ENCODE measurements at regions not wholly inside any gene's neighbourhood (a gene's known extent, or its start where the extent isn't known, plus 50 kb on each side); places are given as distances from the start of the nearest gene placed in this dataset.

DNA sequence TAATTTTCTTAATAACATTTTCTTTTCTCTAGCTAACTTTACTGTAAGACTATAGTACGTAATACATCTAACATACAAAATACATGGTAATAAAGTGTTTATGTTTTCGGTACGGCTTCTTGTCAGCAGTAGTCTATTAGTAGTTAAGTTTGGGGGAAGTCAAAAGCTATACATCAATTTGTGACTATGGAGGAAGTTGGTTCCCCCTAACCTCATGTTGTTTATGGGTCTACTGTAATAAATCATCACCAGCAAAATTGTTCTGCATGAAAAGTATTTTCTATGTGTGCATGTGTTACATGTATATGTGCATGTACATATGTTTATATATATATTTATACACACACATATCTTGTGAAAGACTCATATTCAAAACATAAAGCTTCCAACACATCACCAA is 303.0 kb downstream of the TRIB2 start:
- DNase-seq, result no peak

DNA sequence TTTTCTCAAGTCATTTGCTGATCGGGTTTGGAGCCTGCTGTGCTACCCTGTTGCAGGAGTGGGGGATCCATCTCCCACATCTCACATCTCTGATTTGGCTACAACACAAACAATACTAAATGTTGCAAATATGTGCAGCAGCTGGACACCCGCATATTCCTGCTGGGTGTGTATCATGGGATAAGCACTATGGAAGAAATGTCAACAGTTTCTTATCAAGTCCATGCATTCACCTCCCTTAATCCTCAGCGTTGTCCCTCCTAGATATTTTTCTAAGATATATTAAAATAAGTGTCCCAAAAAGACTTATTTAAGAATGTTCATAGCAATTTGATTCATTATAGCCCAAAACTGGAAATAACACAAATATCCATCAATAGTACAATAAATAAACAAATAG is 303.7 kb downstream of the TRIB2 start:
- no peak for DNase-seq

DNA sequence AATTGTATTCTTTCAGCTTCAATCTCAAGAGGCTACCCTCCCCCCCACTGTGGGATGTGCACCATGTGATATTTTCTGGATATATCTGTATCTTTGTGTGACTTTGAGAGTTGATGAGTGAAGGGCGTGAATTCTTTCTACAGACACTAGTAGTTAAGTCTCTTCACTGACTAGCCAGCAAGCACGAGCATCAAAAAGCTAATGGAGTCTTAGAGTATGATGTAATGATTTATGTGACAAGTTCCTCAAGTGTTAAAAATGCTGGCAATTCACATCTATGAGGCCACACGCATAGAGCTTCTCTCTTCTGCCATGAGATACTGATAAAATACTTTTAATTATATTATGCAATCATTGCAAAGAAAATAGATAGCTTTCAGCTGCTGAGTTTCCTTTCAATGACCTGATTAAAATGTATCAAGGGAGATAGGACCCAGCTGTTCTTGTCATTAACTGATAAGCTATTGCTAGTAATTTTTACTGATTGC is 304.8 kb downstream of the TRIB2 start:
- DNase-seq, result no peak

DNA sequence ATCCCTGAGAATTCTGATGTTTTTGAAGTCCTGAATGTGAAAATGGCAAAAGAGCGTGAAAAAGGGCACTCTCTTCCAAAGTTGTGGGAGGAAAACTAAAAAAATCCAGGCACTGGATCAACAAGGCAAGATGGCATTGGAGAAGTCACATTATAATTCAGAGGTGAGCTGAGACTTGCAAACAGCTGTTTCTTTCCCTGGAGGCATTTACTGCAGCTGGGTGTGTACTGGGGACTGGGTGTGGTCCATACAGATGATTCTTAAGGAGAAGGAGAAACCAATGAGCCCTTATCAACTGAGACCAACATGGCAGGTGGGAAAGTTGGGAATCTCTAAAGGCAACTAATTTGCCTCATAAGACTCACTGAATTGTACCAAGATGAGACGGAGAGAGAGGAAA is 313.9 kb downstream of the TRIB2 start:
- DNase-seq, result no peak

DNA sequence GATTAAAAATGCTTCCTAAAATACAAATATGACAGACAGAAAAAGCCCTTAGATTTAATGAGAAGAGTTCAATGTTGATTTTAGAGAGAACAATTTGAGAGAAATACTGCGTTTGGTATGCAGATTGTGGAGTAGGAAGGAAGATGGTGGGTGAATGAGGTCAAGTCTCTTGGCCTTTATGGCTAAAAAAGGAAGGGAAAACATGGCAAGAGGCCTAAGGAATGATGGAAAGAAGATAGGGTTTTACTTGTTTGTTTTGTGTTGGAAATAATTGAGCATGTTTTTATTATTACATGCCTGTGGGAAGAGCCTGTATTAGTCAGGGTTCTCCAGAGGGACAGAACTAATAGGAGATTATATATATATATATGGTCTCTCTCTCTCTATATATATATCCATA is 318.1 kb downstream of the TRIB2 start:
- DNase-seq, result no peak

DNA sequence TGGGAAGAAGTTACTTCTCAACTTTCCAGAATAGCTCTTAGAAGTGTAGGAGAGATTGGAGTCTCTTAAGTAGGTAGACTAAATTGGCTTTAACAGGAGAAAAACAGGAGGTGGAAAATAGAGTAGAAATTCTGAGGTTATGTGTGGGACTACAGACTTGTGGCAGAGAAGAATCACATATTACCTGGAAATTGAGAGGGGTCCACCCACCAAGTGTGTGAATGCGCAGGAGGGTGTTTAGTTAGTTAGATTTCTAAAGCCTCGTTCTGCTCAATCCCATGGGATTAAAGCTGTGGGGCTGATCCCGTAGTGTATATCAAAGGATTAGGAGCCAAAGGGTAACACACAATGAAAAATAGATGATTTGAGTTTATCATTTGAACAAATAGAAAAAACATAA is 319.1 kb downstream of the TRIB2 start:
- DNase-seq, result no peak

DNA sequence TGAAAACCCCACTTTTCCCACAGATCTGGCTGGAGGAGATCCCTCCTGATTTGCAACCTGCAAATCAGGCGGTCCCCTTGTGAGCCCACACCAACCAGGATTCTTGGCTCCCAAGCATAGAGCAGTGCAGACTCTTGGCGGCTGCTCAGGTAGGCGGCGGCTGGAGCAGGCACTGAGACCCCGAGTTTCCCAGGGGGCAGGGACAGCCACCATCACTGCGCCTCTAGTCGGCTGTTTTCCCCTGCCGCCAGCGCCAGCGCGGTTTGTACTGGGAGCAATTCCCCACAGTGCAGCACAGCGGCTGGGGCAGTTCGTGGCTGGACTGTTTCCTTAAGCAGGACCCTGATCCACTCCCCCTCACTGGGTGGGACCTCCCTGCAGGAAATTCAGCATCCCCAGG is 323.3 kb downstream of the TRIB2 start:
- DNase-seq, result no peak

DNA sequence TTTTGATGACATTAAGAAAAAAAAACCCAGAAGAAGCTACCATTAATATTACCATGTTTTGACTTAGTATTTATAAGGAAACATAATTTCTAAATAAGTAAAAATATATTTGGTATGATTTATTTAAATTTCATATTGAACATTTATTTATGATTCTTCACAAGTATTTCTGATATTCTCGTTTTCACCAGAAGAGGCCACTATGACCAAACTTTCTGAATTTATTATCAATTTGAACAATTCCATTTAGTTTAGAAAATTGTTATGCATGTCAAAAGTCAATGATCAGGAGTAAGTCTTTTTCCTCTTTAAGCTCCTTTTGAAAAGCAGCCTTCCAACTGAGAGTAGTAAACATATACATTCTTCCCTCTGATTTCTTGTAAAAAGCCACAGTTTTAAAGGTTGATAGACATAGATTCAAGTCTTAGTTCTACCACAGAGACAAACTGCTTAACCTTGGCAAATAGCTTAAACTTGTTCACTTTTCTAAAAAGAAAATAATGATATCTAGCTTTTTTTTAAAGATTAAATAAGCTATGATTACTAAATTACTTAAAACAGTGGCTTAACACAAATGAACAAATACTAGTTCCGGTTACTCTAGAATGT is 329.9 kb downstream of the TRIB2 start:
- DNase-seq, result no peak

DNA sequence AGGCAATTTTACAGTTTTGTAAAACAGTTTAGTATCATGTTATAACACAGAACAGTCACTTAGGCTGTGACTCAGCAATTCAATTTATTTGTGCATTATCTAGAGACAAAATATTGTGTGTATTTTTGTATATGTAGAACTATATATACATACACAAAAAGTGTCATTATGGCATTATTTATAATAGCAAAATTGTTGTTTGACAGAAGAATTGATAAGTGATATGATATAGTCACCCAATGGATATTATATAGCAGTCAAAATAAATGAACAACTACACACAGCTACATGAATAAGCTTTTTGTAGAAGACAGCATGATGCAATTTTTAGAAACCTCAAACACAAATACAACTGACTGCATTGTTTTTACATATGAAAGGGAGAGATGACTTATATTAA is 334.0 kb downstream of the TRIB2 start:
- DNase-seq, result no peak

DNA sequence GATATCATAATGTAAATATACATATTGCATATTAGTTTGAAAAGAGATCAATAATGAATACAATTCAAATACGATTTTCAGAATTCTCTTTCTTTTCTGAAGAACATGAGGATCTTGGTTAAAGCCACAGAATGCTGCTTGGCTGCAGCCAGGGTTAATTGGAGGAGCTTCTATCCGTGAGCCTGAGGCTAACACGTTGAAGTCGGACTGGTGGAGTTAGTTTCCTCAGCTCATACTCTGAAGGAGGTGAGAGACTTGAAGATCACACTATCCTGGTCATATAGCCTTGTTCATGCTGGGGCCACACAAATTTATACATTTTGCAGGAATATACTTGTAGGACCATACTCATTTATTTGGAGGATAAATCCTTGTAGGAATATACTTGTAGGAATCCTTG is 335.8 kb downstream of the TRIB2 start:
- no peak for DNase-seq

DNA sequence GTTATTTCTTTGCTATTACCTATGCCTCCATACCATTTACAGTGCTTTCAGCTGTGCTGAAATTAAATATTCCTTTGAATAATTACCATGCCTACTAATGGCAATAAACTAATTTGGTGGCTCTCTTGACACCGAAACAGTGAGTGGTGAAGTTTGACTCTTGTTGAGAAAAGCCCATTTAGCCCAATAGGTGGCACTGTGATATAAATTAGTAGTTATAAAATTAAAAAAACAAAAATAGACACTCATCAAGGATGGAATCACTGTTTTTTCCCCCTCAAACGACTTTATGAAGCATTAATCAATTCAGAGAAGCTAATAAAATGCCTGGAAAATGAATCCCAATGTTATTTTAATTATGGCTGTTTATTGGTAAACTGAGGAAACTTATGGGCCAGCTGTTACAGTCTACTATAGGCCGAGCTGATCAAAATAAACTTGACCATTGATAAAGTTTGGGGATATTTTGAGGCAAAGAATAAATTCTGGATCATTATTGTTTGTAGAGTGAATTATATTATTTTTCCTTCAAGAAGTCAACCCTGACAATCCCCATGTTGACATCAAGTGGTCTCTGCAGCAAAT is 339.6 kb downstream of the TRIB2 start:
- no peak for DNase-seq

DNA sequence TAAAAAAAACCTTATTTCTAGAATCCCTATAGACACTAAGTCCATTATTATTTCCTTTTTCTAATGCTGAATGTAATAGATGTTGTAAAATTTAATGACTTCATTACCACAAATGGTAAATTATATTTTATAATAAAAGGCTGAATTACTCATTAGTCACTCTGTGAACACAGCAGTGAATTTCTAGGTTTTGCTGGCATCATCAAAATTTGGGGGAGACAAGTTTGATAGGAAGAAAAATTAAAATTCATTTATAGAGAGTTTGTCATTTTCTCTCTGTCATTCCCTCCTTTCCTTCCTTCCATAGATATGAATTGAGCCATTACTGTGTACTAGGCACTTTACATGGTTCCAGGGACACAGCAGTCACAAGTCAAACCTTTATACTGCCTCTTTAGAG is 340.9 kb downstream of the TRIB2 start:
- DNase-seq, result no peak

DNA sequence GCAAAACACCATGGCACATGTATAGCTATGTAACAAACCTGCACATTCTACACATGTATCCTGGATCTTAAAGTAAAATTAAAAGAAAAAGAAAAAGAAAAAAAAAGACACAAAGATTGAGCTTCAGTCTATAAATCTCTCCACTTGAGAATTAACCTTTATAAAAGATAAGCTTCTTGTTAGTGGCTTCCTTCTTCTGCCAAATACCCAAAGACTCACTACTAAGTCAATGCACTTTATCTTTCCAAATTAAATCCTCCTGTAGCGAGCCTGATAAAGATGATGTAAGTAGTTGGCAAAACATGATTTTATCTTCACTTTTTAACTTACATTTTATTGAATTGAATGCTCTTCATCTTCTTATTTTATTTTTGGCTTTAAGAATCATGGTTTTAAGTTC is 349.9 kb downstream of the TRIB2 start:
- no peak for DNase-seq

DNA sequence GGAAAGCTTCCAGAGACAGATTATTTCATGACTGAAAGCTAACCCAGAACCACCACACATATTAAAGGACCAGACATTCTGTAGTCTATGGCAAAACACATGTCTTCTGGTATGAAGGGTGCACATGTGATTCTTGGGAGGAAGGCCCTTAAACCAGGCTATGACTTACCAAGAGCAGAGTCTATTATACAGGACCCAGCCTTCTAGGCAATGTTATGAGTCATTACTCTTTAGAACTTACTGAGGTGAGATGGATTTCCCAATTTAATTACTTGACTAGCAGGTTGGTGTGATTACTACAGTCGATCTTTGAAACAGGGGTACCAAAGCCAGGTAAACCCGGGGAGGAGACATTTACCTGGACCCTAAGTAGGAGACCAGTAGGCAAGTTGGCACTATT is 350.8 kb downstream of the TRIB2 start:
- no peak for DNase-seq

DNA sequence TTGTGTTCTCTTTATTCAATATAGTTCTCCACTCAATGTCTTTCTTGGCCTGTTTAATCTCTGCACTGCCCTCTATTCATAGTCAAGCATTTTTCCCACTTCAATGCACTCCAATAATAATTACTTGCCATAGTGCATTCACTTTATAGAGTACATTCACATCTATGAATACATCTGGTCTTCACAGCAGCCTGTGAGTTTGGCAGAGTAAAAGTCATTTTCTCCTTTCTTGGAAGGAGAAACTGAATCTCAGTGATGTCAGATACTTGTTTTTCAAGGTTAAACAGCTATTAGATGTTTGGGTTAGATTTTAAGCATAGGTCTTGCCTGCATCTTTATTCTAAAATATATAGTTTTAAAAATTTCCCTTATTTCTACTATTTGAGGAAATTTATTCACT is 373.2 kb downstream of the TRIB2 start:
- DNase-seq, result no peak

DNA sequence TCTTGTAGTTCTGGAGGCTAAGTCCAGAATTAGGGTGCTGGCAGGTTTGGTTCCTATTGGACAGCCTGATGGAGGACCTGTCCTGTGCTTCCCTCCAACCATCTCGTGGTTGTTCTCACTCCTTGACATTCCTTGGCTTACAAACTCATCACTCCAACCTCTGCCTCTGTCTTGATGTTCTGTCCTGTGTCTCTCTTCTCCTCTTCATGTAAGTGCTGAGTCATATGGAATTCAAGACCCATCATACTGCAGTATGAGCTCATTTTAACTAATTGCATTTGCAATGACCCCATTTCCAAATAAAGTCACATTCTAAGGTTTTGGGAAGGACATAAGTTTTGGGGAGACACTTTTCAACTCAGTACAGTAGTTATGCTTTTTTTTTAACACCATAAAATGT is 374.7 kb downstream of the TRIB2 start:
- no peak for DNase-seq

DNA sequence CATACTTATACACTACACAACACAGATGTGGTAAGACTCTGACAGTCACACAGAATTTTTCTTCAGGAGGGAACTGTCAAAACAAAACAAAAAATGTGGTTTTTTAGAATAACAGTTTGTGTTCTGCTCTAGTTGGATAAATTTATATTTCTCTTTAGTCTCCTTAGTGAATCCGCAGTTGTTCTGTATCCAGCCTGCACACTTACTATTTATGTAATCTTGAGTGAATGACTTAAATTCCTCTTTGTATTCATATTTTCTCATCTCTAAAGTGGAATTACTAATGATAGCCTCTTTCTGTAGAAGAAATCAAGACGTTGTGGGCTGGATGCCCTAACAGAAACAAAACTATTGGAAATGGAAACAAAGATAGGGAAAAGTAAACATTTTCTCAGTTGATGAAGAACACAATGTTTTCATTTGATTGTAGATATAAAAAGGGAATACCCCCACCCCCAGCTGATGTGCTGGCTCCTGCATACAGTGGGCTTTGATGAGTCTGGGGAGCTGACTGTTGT is 375.2 kb downstream of the TRIB2 start:
- no peak for DNase-seq

DNA sequence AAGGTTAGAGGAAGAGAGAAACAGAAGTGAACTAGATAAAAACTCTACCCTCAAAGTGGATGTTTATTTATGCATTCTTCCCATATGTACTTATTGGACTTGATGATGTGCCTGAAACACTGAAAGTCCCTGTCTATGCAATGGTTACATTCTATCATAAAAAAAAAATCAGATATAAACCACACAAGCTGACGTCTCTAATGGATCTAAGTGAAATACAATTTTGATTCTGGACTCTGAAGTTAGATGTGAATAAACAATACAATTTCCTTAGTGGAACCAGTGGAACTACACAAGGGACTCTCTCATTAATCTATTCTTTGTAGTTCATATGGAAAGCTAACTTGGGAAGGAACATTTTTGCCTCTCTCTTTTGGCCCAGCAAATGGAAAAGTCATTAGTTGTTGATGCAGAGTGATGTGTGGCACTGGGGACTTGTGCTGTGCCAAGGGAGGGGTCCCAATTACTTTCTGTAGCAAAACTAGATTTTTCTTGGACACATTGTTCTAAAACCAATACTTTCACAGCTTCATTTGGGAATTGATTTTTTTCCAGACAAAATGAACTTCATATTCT is 376.8 kb downstream of the TRIB2 start:
- DNase-seq, result no peak

DNA sequence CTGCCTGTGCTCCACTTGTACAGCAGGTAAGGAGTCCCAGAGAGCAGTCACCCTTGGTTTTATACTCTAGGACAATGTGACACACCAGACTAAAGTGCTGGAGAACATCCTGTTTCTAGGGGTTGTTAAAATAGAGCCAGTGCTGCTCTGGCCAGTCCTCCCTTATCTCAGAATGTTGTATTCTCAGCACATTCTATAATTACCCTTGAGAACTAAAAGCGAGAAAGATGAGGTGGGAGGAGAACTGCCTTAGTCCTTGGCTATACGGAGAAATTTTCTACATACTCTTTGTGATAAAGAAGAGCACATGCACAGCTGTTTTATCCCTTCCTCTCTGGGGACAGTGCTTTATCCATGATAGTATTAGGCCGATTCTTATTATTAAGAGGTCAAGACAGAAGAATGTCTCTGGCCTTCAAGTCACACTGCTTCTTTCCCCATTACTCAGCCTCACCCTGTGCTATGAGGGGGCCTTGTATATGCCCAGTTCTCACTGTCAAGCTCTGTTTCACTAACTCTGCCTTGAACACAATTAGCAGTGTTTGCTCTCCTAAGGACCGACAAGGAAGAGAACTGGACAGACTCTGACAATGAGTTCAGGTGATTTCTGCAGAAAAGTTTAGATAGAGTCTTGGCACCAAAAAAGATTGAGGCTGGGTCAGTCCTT is 385.8 kb downstream of the TRIB2 start:
- no peak for DNase-seq

DNA sequence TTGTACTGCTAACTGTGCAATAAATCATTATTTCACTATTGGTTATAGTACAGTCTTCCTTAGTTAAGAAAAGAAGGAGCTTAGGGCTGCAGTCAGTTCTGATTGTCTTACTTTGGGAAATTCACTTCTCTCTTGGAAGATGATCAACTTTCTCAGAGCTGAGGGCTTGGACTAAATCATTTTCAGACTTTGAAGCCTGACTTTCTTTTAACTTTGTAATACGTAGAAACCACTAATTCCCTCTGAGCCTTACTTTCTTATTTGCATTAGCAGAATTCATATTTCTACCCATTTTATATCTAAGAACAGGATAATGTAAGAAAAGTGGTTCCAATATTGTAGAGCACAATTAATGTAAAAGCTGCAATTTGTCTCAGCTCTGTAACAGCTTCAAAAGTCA is 386.4 kb downstream of the TRIB2 start:
- no peak for DNase-seq

DNA sequence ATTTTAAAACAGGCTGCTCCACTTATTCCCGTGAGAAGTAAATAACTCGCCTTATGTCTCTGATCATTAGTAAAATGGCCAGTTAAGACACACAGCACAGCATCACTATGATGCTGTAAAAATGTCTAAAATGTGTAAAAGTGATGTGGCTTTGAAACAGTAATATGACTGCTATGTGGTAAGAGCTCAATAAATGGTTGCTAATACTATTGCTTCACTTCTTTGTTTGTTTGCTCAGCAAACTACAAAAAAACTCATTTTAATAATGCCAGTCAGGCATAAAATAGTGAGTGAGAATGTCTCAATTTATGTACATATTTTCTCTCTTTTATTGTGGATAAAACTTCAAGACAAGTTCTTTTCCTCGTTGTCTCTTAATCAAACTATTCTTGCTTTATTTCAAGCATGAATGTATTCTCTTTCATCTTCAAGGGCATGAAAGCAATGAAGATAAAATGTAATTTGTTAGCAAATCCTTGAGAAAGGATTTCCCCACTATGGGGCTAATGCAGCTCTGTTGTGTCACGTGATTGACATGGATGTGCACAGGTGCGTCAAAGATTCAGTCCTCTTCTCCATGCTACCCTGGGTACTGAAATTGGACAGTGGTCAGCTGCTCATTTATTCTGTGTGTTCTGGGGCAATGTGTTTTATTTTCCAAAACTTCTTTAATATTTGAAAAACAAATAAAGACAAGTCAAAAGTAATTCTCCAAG is 387.2 kb downstream of the TRIB2 start:
- DNase-seq, result no peak

DNA sequence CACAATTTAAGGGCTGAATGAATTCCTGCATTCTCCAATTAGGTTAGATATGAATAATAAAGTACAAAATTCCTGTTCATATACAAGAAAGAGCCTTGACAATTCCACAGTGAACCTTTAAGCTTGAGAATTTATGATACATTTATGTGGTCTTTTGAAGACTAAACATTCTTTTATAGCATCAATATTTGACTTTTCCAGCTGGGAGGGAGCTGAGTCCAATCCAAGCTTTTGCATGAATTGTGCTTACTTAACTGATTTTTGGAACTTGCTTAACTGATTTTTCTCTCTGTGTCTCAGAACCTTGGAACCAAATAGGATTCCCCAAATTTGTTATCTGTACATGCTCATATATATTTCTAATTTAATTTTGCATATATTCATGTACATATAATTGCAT is 388.0 kb downstream of the TRIB2 start:
- DNase-seq, result no peak

DNA sequence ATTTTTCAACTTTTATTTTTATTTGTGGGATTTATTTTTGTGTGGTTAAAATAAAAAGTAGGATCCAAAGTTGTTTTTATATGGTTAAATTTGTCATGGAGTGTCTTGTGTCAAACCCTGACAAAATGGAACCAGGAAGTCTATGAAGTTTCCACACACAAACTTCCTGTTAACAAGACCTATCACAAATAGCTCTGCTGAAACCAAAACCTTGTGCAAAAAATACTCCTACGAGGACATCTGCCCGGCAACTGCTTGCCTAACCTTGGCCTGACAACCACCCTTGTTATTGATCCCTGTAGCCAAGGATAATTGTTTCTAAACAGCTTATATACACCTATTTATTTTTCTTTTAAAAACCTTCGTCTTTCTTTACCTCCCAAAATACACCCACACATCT is 389.6 kb downstream of the TRIB2 start:
- DNase-seq, result no peak

DNA sequence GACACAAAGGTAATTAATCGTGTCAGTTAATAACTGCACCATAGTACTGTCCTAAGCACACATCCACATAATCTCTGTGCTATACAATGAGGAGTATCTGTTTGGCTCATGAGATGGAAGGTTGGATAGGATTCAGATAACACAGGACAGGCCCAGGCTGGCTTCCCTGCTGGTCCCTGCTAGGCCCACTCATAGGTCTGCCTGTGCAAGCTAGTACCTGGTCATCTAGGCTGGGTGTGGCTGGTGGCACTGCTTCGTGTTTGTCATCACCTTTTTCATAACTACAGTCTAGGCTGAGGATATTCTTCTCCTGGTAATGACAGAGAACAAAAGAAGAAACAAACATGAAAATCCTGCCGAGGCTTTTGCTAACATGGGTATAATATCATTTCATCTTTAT is 392.8 kb downstream of the TRIB2 start:
- no peak for DNase-seq
